Omental fat pad (tissue), 3 donors: ENCODE measurements at regions not wholly inside any gene's neighbourhood (a gene's known extent, or its start where the extent isn't known, plus 50 kb on each side); places are given as distances from the start of the nearest gene placed in this dataset.

Experiments
- ATAC-seq: fragments of 150-250 bp; one replicate; pipeline ENCODE4 v1.9.1; 2016; ENCODE audit warnings: mild to moderate bottlenecking, moderate library complexity; ENCODE audit not compliant: low FRiP score
- DNase-seq: peaks from one replicate; pipeline ENCODE4 v3.0.0-alpha.2; 2019; ENCODE audit warnings: low spot score
- CTCF ChIP-seq, 3 donors: fragments of 450-650 bp; IDR thresholded peaks; one replicate each; pipeline ENCODE4 v1.5.1; 2016 to 2017; ENCODE audit warnings: antibody characterized with exemption in 3 of 3, mild to moderate bottlenecking in 3 of 3, moderate library complexity in 2 of 3

- no peak for DNase-seq
- peak; percentile 38 for ATAC-seq
- TF ChIP-seq CTCF (IDR thresholded peaks at IDR 0.05) = no peak
Observed at GRCh38 chr9:79257228-79257781, 314.5 kb upstream of the TLE4 start.

- ATAC-seq (no peak), DNase-seq (no peak)
- no peak for TF ChIP-seq CTCF (IDR thresholded peaks at IDR 0.05)
Observed at GRCh38 chr9:79257790-79258351, 313.9 kb upstream of the TLE4 start.

GRCh38 chr9:79259858-79260257, 311.9 kb upstream of the TLE4 start:
- ATAC-seq = no peak
- no peak for DNase-seq
- no peak for TF ChIP-seq CTCF (IDR thresholded peaks at IDR 0.05)

GRCh38 chr9:79263628-79264027, 308.1 kb upstream of the TLE4 start:
- ATAC-seq (no peak), DNase-seq (no peak)
- no peak for TF ChIP-seq CTCF (IDR thresholded peaks at IDR 0.05)

GRCh38 chr9:79264041-79264440, 307.7 kb upstream of the TLE4 start:
- no peak for DNase-seq
- no peak for ATAC-seq
- TF ChIP-seq CTCF (IDR thresholded peaks at IDR 0.05) = no peak

- ATAC-seq = no peak
- no peak for DNase-seq
- TF ChIP-seq CTCF (IDR thresholded peaks at IDR 0.05) = no peak
Observed at GRCh38 chr9:79264511-79265355, 307.0 kb upstream of the TLE4 start.
